OCI-LY7 (cell line): ENCODE measurements at regions not wholly inside any gene's neighbourhood (a gene's known extent, or its start where the extent isn't known, plus 50 kb on each side); places are given as distances from the start of the nearest gene placed in this dataset.

Experiments used
- BruUV-seq: library from RNA; stranded (reverse); fragments of 400-500 nt; replicated peaks from 2 replicates; lab custom pipeline; 2021; lab: Mats Ljungman, UMichigan
- CTCF ChIA-PET: fragments of 300-600 bp; sonication (Branson Sonifier 250); formaldehyde crosslinking; loops from one replicate; lab custom pipeline; 2022; ENCODE audit warnings: antibody characterized with exemption; ENCODE audit not compliant: unreplicated experiment; lab: Charles Lee
- POLR2A ChIA-PET: fragments of 300-600 bp; sonication (Branson Sonifier 250); formaldehyde crosslinking; loops from one replicate; lab custom pipeline; 2022; ENCODE audit warnings: antibody characterized with exemption; lab: Charles Lee
- DNase-seq: peaks from one replicate; pipeline ENCODE4 v3.0.0-alpha.2; 2015; ENCODE audit warnings: low spot score
- H2AFZ ChIP-seq: fragments of 200-600 bp; sonication (generic), shearing (Covaris generic); 2 replicates; pipeline ENCODE4 v1.6.1; 2014; ENCODE audit warnings: mild to moderate bottlenecking, antibody characterized with exemption, low read length, moderate library complexity
- H3K27ac ChIP-seq: fragments of 200-600 bp; sonication (generic); 2 replicates; pipeline ENCODE4 v1.5.1; 2014; ENCODE audit warnings: mixed run types, low read depth, mild to moderate bottlenecking, moderate library complexity, low read length, inconsistent platforms; ENCODE audit not compliant: poor library complexity, severe bottlenecking
- H3K36me3 ChIP-seq: fragments of 200-600 bp; sonication (generic); 2 replicates; pipeline ENCODE4 v1.6.1; 2014; ENCODE audit warnings: mild to moderate bottlenecking, antibody characterized with exemption, low read length, moderate library complexity, mixed read lengths; ENCODE audit not compliant: insufficient read depth
- H3K4me1 ChIP-seq: fragments of 200-600 bp; sonication (generic); 2 replicates; pipeline ENCODE4 v1.5.1; 2014; ENCODE audit warnings: mild to moderate bottlenecking, low read length; ENCODE audit not compliant: insufficient read depth, poor library complexity, severe bottlenecking
- H3K4me2 ChIP-seq: fragments of 200-600 bp; sonication (generic); 2 replicates; pipeline ENCODE4 v1.6.1; 2014; ENCODE audit warnings: mild to moderate bottlenecking, low read length
- H3K4me3 ChIP-seq: fragments of 200-600 bp; sonication (generic); 2 replicates; pipeline ENCODE4 v1.5.1; 2014; ENCODE audit warnings: mild to moderate bottlenecking, low read depth, low read length; ENCODE audit not compliant: poor library complexity, severe bottlenecking
- H3K79me2 ChIP-seq: fragments of 200-600 bp; sonication (generic); 2 replicates; pipeline ENCODE4 v1.6.1; 2016; ENCODE audit warnings: low read depth, mild to moderate bottlenecking, low read length, moderate library complexity, mixed read lengths; ENCODE audit not compliant: insufficient read depth
- H3K9me2 ChIP-seq: fragments of 200-600 bp; sonication (generic); 2 replicates; pipeline ENCODE4 v1.6.1; 2016; ENCODE audit warnings: mild to moderate bottlenecking, low read length, mixed read lengths; ENCODE audit not compliant: insufficient read depth
- H3K9me3 ChIP-seq: fragments of 200-600 bp; sonication (generic); 2 replicates; pipeline ENCODE4 v1.6.1; 2014; ENCODE audit warnings: mild to moderate bottlenecking, mixed run types, low read length, mixed read lengths
- H4K20me1 ChIP-seq: fragments of 200-600 bp; sonication (generic); 2 replicates; pipeline ENCODE4 v1.6.1; 2014; ENCODE audit warnings: mild to moderate bottlenecking, antibody characterized with exemption, low read length, moderate library complexity, mixed read lengths; ENCODE audit not compliant: insufficient read depth
- EZH2phosphoT487 ChIP-seq: fragments of 200-600 bp; sonication (generic); IDR thresholded peaks from 2 replicates; pipeline ENCODE4 v1.6.1; 2018; ENCODE audit warnings: low read depth, borderline replicate concordance, mild to moderate bottlenecking, mixed run types, antibody characterized with exemption, low read length, moderate library complexity, mixed read lengths
- intact Hi-C: fragments of 100-400 bp; cut with micrococcal nuclease; formaldehyde crosslinking; loops from one replicate; pipeline ENCODE4 v1.10.0; 2022; ENCODE audit not compliant: unreplicated experiment
- TF ChIP-seq, protein P1 (sequence below): fragments of 200-600 bp; sonication (generic); conservative IDR thresholded peaks from 2 replicates; pipeline ENCODE4 v1.5.1; 2014; ENCODE audit warnings: mild to moderate bottlenecking, antibody characterized with exemption, low read length, moderate library complexity, mixed read lengths

DNA sequence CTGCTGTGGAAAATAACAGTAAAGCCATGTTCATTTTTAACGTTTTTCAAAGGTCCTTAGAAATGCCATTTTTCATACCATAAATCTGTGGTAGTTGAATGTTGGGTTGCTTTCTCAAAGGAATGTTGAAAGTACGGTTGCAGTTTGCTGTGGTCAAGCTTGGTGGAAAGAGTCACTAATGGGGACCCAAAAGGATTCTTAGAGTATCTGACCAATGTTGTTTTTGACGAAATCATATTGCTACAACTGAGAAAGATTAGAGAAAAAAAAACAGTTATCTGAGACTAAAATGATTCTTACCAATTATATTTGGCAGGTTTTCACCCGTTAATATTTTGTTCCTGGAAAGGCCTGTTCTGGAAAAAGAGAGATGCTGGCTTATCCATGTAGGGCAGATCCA, 439.5 kb upstream of the ETAA1 start:
- CTCF ChIA-PET: no interaction called here
- BruUV-seq: no TSS peak
- Histone ChIP-seq H3K79me2 (no peaks in the 10 kb centered on the region), H3K9me2 (no peaks in the 10 kb centered on the region), H3K36me3 (no peaks in the 10 kb centered on the region), H3K9me3 (no peaks in the 10 kb centered on the region), H3K4me3 (no peak overlapping the region), H3K4me2 (no peak overlapping the region), H3K27ac (no peak overlapping the region), H3K4me1 (no peaks in the 10 kb centered on the region), H2AFZ (no peak overlapping the region), H4K20me1 (no peaks in the 10 kb centered on the region)
- TF ChIP-seq, protein P1, sequence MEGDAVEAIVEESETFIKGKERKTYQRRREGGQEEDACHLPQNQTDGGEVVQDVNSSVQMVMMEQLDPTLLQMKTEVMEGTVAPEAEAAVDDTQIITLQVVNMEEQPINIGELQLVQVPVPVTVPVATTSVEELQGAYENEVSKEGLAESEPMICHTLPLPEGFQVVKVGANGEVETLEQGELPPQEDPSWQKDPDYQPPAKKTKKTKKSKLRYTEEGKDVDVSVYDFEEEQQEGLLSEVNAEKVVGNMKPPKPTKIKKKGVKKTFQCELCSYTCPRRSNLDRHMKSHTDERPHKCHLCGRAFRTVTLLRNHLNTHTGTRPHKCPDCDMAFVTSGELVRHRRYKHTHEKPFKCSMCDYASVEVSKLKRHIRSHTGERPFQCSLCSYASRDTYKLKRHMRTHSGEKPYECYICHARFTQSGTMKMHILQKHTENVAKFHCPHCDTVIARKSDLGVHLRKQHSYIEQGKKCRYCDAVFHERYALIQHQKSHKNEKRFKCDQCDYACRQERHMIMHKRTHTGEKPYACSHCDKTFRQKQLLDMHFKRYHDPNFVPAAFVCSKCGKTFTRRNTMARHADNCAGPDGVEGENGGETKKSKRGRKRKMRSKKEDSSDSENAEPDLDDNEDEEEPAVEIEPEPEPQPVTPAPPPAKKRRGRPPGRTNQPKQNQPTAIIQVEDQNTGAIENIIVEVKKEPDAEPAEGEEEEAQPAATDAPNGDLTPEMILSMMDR: no peak
- TF ChIP-seq EZH2phosphoT487: no peak
- no peak for DNase-seq
- intact Hi-C loops: no loop called here
- POLR2A ChIA-PET: interaction anchor here (1.1 kb wide), 1 partner anchor 17 kb away, joined by 3 read pairs; no protein-coding TSS in a partner anchor

DNA sequence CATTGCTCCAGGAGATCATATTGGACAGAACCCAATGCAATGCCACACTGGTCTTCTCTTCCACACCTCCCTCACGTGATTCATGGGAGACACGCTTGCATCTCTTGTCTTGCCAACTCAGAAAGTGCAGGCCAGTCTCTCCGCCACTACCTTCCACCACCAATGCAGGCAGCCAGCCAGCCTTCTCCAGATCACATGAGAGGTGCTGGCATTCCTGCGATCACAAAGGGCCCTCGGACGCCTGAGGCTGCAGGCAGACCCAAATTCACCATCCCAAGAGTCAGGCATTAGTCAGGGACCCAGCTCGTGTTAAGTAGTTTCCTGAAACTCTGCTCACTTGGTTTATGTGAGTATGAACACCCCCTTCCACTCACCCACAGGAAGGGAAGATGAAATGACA, 437.0 kb upstream of the ETAA1 start:
- H2AFZ ChIP-seq: no peak overlapping the region
- CTCF ChIA-PET: no interaction called here
- DNase-seq: no peak
- no peak overlapping the region for H3K27ac ChIP-seq
- no TSS peak for BruUV-seq
- intact Hi-C loops: no loop called here
- H3K4me2 ChIP-seq: no peak overlapping the region
- no peaks in the 10 kb centered on the region for H3K9me2 ChIP-seq
- TF ChIP-seq EZH2phosphoT487: no peak
- TF ChIP-seq, protein P1: no peak
- no peak overlapping the region for H3K4me3 ChIP-seq
- POLR2A ChIA-PET: no interaction called here
- H3K36me3 ChIP-seq: no peaks in the 10 kb centered on the region
- H3K79me2 ChIP-seq: no peaks in the 10 kb centered on the region
- H3K4me1 ChIP-seq: no peaks in the 10 kb centered on the region
- H3K9me3 ChIP-seq: no peaks in the 10 kb centered on the region
- H4K20me1 ChIP-seq: no peaks in the 10 kb centered on the region

DNA sequence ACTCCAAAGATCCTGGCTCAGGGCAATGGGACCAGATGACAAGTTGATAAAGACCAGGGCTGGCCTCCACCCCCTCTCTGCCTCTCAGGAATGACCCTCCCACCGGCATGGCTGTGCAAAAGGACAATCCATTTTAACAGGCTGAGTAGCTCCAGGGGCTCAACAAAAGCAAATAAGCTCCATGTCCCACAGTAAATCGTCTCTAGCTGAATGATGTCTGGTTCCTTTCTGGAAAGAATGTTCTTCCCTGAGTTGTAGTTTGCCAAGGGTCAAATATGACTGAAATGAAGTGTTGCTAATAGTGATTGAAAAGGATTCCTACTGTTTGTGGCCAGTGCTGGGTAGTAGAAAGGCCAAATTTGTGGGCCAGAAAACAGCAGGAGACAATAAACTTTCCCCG, 434.4 kb upstream of the ETAA1 start:
- no peaks in the 10 kb centered on the region for H4K20me1 ChIP-seq
- H3K9me2 ChIP-seq: no peaks in the 10 kb centered on the region
- H3K4me2 ChIP-seq: no peak overlapping the region
- no peak overlapping the region for H3K4me3 ChIP-seq
- H3K36me3 ChIP-seq: no peaks in the 10 kb centered on the region
- no peak for DNase-seq
- no peak overlapping the region for H2AFZ ChIP-seq
- no peaks in the 10 kb centered on the region for H3K9me3 ChIP-seq
- H3K27ac ChIP-seq: no peak overlapping the region
- ChIA-PET POLR2A (no interaction called here), CTCF (no interaction called here)
- intact Hi-C loops: no loop called here
- H3K79me2 ChIP-seq: no peaks in the 10 kb centered on the region
- no peak for TF ChIP-seq EZH2phosphoT487
- TF ChIP-seq, protein P1: no peak
- no TSS peak for BruUV-seq
- no peaks in the 10 kb centered on the region for H3K4me1 ChIP-seq
